CD4-positive, alpha-beta T cell (primary cell): ENCODE measurements at regions not wholly inside any gene's neighbourhood (a gene's known extent, or its start where the extent isn't known, plus 50 kb on each side); places are given as distances from the start of the nearest gene placed in this dataset.

ENCODE experiments used
- ATAC-seq: fragments of 200-7000 bp; cut with Tn5 transposase; one replicate; pipeline ENCODE4 v1.10.0; 2022; ENCODE audit warnings: mild to moderate bottlenecking; ENCODE audit not compliant: poor library complexity
- CTCF ChIA-PET: fragments of 350-600 bp; sonication (Branson Sonifier 250); formaldehyde crosslinking; loops from one replicate; lab custom pipeline; 2021; ENCODE audit warnings: antibody characterized with exemption, inconsistent platforms; lab: Charles Lee
- POLR2A ChIA-PET: fragments of 350-600 bp; sonication (Branson Sonifier 250); formaldehyde crosslinking; loops from one replicate; lab custom pipeline; 2021; ENCODE audit warnings: antibody characterized with exemption, inconsistent platforms; lab: Charles Lee
- DNase-seq, 14 experiments: peaks; one replicate each; pipeline ENCODE4 v3.0.0-alpha.2; 2013 to 2020; ENCODE audit warnings: mixed read lengths in 2 of 14
- H3K27ac ChIP-seq, 2 donors: one replicate each; pipeline versions ENCODE4 v1.5.1 to v1.7.0; 2013; ENCODE audit warnings: low read length in 2 of 2, low read depth in 1 of 2, mild to moderate bottlenecking in 1 of 2
- H3K27me3 ChIP-seq, 2 experiments: 1 replicate in 1 of 2; 2 replicates in 1 of 2; pipeline versions ENCODE4 v1.6.1 to v1.7.0; 2013; ENCODE audit warnings: low read length in 2 of 2, control low read depth in 1 of 2, mild to moderate bottlenecking in 1 of 2, moderate library complexity in 1 of 2; ENCODE audit not compliant: insufficient read depth in 2 of 2, control insufficient read depth in 1 of 2
- H3K36me3 ChIP-seq: one replicate; pipeline ENCODE4 v1.6.1; 2013; ENCODE audit warnings: low read length, control low read depth; ENCODE audit not compliant: insufficient read depth
- H3K4me1 ChIP-seq: one replicate; pipeline ENCODE4 v1.6.1; 2013; ENCODE audit warnings: low read length, control low read depth; ENCODE audit not compliant: insufficient read depth
- H3K4me3 ChIP-seq: one replicate; pipeline ENCODE4 v1.5.1; 2013; ENCODE audit warnings: mild to moderate bottlenecking, low read length, moderate library complexity
- H3K9me3 ChIP-seq, 2 experiments: 1 replicate in 1 of 2; 2 replicates in 1 of 2; pipeline versions ENCODE4 v1.6.1 to v1.7.0; 2013; ENCODE audit warnings: low read length in 2 of 2, mild to moderate bottlenecking in 2 of 2, control low read depth in 1 of 2, moderate library complexity in 1 of 2; ENCODE audit not compliant: control insufficient read depth in 1 of 2, insufficient read depth in 1 of 2
- H3K27ac Mint-ChIP-seq: one replicate; pipeline ENCODE4 v1.8.0; 2020; ENCODE audit warnings: mixed read lengths
- H3K27me3 Mint-ChIP-seq: one replicate; pipeline ENCODE4 v1.8.0; 2021; ENCODE audit warnings: mixed read lengths
- H3K36me3 Mint-ChIP-seq: one replicate; pipeline ENCODE4 v1.8.0; 2021; ENCODE audit warnings: low read depth, mixed read lengths
- H3K4me1 Mint-ChIP-seq: one replicate; pipeline ENCODE4 v1.8.0; 2021; ENCODE audit warnings: low read depth, mixed read lengths
- H3K4me3 Mint-ChIP-seq: one replicate; pipeline ENCODE4 v1.8.0; 2020; ENCODE audit warnings: mild to moderate bottlenecking, mixed read lengths
- H3K9me3 Mint-ChIP-seq: one replicate; pipeline ENCODE4 v1.8.0; 2020; ENCODE audit warnings: mixed read lengths
- intact Hi-C, 2 experiments: fragments of 100-400 bp; cut with DNase I in 1 of 2; cut with micrococcal nuclease in 1 of 2; formaldehyde crosslinking; loops; one replicate each; pipeline versions ENCODE4 v1.15.1 to v1.9.0; 2023 to 2025; cut with DNase I, micrococcal nuclease
- TF ChIP-seq, protein P1 (sequence below): fragments of 200-600 bp; IDR thresholded peaks from one replicate; pipeline ENCODE4 v1.8.0; 2022; ENCODE audit warnings: antibody characterized with exemption, mild to moderate bottlenecking

DNA sequence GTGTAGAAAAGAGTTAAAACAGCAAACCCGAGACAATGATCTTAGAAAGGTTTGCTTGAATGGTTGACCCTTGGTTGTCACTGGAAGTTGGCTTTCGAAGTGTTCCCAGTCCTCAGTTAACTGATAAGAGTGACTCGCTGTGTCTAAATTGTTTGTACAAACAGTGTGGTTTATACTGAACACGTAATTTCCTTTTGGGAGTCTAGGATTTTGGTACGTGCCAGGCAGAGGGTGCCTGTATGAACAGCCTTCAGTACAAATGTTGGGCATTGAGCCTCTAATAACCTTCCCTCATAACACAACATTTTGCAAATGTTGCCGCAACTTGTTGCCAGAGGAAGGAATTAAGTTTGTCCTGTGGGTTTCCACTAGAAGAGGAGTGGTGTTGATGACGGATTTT, 95.8 kb upstream of the DPP10 start:
- H3K36me3 Mint-ChIP-seq = no peaks in the 10 kb centered on the region
- H3K4me1 Mint-ChIP-seq = no peaks in the 10 kb centered on the region
- H3K4me3 ChIP-seq = no peak overlapping the region
- ChIA-PET POLR2A (no interaction called here), CTCF (no interaction called here)
- no peaks in the 10 kb centered on the region for H3K9me3 ChIP-seq
- no peak for DNase-seq
- no peaks in the 10 kb centered on the region for H3K9me3 Mint-ChIP-seq
- H3K27me3 ChIP-seq = no peaks in the 10 kb centered on the region
- H3K27me3 Mint-ChIP-seq = peaks cover 4% of the 10 kb centered on the region
- H3K4me1 ChIP-seq = no peaks in the 10 kb centered on the region
- no peak overlapping the region for H3K27ac Mint-ChIP-seq
- TF ChIP-seq, protein P1, sequence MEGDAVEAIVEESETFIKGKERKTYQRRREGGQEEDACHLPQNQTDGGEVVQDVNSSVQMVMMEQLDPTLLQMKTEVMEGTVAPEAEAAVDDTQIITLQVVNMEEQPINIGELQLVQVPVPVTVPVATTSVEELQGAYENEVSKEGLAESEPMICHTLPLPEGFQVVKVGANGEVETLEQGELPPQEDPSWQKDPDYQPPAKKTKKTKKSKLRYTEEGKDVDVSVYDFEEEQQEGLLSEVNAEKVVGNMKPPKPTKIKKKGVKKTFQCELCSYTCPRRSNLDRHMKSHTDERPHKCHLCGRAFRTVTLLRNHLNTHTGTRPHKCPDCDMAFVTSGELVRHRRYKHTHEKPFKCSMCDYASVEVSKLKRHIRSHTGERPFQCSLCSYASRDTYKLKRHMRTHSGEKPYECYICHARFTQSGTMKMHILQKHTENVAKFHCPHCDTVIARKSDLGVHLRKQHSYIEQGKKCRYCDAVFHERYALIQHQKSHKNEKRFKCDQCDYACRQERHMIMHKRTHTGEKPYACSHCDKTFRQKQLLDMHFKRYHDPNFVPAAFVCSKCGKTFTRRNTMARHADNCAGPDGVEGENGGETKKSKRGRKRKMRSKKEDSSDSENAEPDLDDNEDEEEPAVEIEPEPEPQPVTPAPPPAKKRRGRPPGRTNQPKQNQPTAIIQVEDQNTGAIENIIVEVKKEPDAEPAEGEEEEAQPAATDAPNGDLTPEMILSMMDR = no peak
- H3K27ac ChIP-seq = no peak overlapping the region
- no peak for ATAC-seq
- intact Hi-C loops = no loop called here
- H3K4me3 Mint-ChIP-seq = no peak overlapping the region
- no peaks in the 10 kb centered on the region for H3K36me3 ChIP-seq

DNA sequence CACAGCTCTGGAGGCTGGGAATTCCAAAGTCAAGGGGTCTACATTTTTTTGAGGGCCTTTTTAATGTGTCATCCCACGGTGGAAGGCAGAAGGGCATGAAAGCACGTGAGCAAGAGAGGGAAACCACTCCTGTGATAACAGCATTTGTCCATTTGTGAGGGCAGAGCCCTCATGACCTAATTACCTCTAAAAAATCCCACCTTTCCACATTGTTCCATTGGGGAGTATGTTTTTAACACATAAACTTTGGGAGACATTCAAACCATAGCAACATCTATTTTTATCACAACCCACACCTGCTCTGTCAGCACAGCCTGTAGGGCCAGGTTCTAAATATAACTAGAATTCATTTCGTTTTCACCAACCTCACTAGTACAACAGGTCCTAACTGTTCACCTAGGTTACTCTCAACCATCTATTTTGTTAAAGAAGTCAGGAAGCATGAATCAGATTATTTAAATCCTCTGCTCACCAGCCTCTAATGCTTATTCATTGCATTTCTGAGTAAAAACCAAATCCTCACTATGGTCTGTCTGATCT, 92.2 kb upstream of the DPP10 start:
- TF ChIP-seq, protein P1 = no peak
- Mint-ChIP-seq H3K27me3 (no peaks in the 10 kb centered on the region), H3K9me3 (no peaks in the 10 kb centered on the region), H3K27ac (no peak overlapping the region), H3K4me3 (no peak overlapping the region), H3K36me3 (no peaks in the 10 kb centered on the region), H3K4me1 (no peaks in the 10 kb centered on the region)
- Histone ChIP-seq H3K36me3 (no peaks in the 10 kb centered on the region), H3K4me3 (no peak overlapping the region), H3K9me3 (no peaks in the 10 kb centered on the region), H3K27me3 (no peaks in the 10 kb centered on the region), H3K4me1 (no peaks in the 10 kb centered on the region), H3K27ac (no peak overlapping the region)
- no peak for DNase-seq
- ATAC-seq = no peak
- CTCF ChIA-PET = no interaction called here
- POLR2A ChIA-PET = no interaction called here
- intact Hi-C loops = no loop called here

DNA sequence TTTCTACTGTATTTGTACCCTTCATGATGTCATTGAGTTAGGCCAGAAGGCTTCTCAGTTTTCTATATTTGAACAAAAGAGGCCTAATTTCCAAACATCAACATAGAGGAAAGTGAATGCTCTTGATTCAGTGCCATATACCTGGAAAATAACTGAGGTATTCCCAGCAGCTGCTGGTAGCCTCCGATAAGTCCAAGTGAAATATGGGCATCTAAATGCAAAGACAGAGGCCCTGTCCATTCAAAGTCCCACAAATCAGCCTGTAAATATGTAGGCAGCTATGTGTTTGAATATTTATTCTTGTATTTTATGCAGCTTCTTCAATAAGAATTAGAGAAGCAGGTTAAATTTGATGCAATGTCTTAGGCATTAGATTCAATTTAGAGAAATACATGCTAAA, 89.5 kb upstream of the DPP10 start:
- no peaks in the 10 kb centered on the region for H3K27me3 Mint-ChIP-seq
- ATAC-seq = no peak
- H3K4me1 ChIP-seq = no peaks in the 10 kb centered on the region
- no peaks in the 10 kb centered on the region for H3K36me3 Mint-ChIP-seq
- TF ChIP-seq, protein P1 = no peak
- no peaks in the 10 kb centered on the region for H3K9me3 ChIP-seq
- no peaks in the 10 kb centered on the region for H3K4me1 Mint-ChIP-seq
- no peaks in the 10 kb centered on the region for H3K9me3 Mint-ChIP-seq
- H3K27ac ChIP-seq = no peak overlapping the region
- H3K27ac Mint-ChIP-seq = no peak overlapping the region
- no peak for DNase-seq
- intact Hi-C loops = no loop called here
- H3K27me3 ChIP-seq = no peaks in the 10 kb centered on the region
- POLR2A ChIA-PET = no interaction called here
- no peak overlapping the region for H3K4me3 Mint-ChIP-seq
- no peaks in the 10 kb centered on the region for H3K36me3 ChIP-seq
- H3K4me3 ChIP-seq = no peak overlapping the region
- CTCF ChIA-PET = no interaction called here
